IMR-90 (cell line): ENCODE measurements at regions not wholly inside any gene's neighbourhood (a gene's known extent, or its start where the extent isn't known, plus 50 kb on each side); places are given as distances from the start of the nearest gene placed in this dataset.

ENCODE experiments used
- CEBPB ChIP-seq: IDR thresholded peaks from 2 replicates; pipeline ENCODE4 v1.6.1; 2012; ENCODE audit warnings: low read depth, low read length, improper control_type of control experiment
- POLR2A ChIP-seq: IDR thresholded peaks from 2 replicates; pipeline ENCODE4 v1.6.1; 2012; ENCODE audit warnings: mild to moderate bottlenecking, low read depth, low read length
- RAD21 ChIP-seq: IDR thresholded peaks from 2 replicates; pipeline ENCODE4 v1.6.1; 2012; ENCODE audit warnings: low read length, improper control_type of control experiment
- TF ChIP-seq, protein P1 (sequence below): conservative IDR thresholded peaks from 2 replicates; pipeline ENCODE4 v1.5.1; 2012; ENCODE audit warnings: mild to moderate bottlenecking, low read depth, low read length, improper control_type of control experiment

DNA sequence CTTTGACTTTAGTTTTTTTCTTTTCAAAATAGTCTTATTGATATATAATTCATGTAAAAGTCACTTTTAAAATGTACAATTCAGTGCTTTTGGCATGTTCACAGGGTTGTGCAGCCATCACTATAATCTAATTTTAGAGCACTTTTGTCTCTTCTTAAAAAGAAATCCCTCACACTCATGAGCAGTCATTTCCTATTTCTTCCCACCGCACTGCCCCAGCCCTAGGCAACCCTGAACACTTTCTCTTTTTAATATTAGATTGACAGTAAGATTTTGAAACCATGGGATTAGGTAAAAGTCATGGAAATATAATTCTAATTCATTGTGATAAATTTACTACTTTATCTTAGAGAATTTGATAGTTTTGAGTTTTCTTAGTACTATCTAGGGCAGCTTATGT is 309.4 kb downstream of the UTRN start:
- TF ChIP-seq, protein P1, sequence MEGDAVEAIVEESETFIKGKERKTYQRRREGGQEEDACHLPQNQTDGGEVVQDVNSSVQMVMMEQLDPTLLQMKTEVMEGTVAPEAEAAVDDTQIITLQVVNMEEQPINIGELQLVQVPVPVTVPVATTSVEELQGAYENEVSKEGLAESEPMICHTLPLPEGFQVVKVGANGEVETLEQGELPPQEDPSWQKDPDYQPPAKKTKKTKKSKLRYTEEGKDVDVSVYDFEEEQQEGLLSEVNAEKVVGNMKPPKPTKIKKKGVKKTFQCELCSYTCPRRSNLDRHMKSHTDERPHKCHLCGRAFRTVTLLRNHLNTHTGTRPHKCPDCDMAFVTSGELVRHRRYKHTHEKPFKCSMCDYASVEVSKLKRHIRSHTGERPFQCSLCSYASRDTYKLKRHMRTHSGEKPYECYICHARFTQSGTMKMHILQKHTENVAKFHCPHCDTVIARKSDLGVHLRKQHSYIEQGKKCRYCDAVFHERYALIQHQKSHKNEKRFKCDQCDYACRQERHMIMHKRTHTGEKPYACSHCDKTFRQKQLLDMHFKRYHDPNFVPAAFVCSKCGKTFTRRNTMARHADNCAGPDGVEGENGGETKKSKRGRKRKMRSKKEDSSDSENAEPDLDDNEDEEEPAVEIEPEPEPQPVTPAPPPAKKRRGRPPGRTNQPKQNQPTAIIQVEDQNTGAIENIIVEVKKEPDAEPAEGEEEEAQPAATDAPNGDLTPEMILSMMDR = no peak
- no peak for TF ChIP-seq RAD21
- no peak for TF ChIP-seq CEBPB
- no peak for TF ChIP-seq POLR2A
